Kidney capillary endothelial cell (primary cell): ENCODE measurements at regions not wholly inside any gene's neighbourhood (a gene's known extent, or its start where the extent isn't known, plus 50 kb on each side); places are given as distances from the start of the nearest gene placed in this dataset.

Experiments used
- DNase-seq: peaks from one replicate; pipeline ENCODE4 v3.0.0-alpha.2; 2018; ENCODE audit warnings: low spot score

DNA sequence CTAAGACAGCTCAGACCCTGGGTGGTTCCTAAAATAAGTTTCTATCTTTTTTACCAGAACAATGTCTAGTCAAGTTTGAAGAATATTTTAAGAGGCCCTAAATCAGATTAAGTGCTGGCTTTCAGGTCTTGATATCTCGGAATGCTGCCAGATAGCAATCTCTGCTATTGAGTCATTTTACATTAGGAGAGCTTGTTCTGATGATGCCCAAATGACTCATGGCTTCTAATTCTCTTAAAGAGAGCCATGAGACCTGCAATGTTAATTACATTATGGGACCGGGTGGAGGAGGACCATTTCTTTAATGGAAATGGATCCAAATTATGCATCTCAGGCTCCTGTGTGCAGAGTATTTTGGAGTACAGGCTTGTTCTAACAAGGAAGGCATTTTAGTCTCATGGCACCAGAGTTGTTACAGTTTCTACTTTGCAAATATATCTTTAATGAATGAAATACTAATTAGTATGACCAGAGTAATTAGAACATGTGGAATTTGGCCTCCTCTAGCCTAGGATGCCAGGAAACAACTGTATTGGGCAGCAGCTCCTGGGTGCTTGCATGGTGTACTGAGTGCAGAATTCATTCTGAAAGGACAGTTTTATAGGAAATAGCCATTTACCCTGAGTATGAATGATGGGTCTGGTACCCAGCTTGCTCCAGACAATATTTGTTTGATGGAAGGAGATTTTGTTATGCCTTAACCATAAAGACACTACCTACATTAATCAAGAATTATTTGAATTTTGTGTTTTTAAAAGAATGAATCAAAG lies 94.0 kb upstream of the SULT1C3 start:
- DNase-seq = no peak

DNA sequence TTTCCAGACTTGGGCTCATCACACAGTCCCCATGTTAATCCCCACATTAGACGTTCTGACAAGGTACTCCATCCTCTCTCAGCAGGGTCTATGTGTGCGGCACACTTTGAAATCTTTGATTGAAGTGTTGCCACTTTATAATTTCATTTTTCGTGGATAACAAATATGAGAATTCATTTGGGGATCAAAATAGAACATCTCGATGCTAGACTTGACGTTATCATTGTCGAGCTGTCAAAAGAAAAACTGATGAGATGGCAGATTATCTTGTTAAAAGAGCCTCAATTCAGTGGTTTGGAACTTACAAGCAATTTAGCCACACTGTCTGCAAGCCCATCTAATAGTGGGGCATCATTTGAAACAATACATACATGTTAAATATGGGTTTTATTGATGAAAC lies 91.2 kb upstream of the SULT1C3 start:
- DNase-seq = no peak

DNA sequence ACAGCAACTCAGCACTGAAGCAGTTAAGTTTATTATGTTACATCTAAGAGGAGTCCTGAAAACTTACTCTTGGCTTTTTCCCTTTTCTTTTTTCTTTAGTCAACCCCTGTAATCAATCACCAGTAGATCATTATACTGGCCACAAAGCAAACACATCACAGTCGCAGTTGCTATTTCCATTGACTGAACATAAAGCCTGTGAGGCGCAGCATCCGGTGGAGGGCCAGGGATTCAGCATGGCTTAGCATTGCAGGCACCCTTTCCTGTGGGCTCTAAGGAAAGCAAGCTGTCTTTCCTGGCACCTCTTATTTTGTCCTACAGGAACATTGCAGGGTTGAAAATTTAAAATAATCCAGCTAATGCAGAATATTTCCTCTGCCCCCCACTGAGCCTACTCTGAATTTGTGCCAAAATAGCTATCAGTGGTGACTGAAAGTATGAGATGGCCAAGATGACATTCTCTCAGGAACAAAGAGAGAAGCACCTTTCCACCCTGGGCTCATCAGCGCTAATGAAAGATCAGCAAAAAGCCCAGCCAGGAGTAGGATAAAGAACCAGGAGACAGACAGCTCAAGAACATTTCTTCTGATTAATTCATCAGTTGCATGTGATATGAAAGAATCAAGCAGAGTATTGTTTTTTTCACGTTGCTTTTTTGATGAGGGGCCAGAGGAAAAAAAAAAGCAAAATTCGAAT lies 85.3 kb upstream of the SULT1C3 start:
- no peak for DNase-seq

DNA sequence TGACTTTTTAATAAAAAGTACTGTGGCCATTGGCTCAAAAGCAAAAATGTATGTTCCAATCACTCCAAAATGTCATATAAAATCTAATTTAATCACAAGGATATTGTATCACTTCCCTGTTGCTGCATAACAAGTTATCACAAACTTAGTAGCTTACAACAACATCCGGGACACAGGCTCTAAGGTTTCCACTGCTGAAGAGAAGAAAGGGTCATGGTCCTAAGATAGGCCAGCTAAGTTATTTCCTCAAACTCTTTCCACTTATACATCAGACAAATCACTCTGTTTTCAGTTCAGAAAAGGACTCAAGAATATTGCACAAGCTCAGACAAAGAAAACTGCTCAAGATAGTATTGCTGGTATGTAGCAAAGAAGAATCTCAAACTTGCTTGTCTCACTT lies 78.5 kb upstream of the SULT1C3 start:
- no peak for DNase-seq

DNA sequence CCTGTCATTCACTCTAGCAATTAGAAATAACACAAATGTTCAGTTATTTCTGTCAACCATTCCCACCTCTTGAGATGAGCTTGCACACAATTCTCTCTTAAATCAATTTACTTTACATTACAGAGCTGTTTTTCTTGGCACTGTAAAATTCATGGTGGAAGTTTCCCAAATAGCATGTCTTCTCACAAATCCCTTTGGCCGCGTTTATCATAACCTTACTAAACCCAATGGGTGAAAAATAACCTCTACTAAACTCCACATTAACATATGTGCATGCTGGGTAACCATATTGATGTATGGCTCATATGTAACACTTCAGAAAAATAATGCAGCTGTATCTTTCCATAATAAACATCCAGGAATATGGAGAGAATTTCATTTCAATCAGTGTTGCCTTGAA lies 75.5 kb upstream of the SULT1C3 start:
- DNase-seq = no peak

DNA sequence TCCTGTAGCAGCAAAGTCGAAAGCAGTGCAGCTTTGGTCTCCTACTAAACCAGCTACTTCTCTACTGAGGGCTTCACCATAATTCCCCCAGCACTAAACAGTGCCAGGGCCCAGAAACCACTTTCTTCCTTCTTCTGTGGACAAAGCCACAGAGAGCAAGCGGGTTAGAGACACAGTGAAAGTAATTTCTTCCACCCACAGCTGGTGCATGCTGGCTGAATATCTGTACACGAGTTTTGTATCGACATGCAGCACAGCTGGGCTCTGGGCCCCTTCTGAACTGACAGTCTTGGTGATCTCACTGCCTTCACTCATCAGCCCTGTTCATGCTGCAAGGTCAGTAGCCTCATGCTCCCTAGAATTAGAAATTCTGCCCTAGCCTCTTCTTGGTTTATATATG lies 74.0 kb upstream of the SULT1C3 start:
- DNase-seq = no peak

DNA sequence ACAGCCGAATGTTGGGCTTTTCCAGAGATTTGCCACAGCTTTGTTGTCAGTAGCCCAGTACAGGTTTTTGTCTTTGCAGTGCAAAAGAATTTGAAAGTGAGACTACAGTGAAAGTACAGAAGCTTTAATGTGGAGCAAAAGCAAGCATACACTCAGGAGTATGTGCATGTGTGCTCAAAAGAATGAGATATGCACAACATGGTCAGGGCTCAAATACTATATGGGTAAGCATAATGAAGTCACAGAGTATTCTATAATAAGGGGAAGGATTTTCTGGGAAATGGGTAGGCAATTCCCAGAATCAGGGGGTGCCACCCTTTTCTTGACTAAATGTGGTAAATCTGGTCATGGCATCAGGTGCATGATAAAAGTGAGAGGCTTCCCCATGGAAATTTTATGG lies 72.1 kb upstream of the SULT1C3 start:
- DNase-seq = no peak

DNA sequence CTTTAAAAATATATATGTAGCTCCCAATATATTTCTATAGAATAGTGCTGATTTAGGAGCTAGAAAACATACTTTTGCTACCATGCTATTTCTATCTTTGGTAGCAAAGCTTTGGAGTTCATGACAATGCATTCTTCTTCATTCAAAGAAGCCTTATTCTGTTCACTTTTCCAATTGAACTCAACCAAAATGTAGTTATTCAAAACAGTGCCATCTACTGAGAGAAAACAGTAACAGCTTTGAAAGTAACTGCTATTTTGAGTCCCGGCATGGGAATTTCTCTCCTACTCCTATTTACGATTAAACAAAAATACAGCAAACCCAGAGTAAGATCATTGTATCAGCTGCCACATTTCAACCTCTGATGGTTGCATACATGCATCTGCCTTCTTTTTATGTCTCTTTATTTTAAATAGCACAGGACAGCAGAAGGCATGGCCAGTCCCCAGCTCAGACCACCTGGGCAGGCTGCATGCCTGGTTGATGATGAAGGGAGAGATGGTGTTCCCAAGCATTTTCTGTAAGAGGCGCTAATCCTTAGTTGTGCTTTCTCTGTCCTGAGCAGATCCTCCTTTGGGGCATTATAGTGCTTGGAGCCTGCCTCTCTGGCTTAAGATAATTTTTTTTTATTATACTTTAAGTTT lies 69.7 kb upstream of the SULT1C3 start:
- peak; percentile 26 for DNase-seq

DNA sequence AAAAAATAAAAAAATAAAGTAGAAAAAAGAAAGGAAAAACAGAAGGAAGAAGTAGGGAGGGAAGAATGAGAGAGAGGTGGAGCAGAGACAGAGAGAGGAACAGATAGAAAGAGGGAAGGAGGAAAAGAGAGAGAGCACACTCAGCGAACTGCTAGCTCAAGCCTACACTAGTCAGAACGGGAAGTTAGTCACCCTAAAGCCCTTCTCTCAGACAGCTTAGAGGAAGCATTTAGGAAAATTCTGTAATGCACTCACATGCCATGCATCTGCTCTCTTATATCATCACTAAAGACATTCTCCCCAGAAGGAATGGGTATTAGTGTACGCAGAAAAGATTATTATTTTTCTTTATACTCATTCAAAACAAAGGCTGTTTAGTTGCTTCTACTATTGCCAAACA lies 68.1 kb upstream of the SULT1C3 start:
- no peak for DNase-seq

DNA sequence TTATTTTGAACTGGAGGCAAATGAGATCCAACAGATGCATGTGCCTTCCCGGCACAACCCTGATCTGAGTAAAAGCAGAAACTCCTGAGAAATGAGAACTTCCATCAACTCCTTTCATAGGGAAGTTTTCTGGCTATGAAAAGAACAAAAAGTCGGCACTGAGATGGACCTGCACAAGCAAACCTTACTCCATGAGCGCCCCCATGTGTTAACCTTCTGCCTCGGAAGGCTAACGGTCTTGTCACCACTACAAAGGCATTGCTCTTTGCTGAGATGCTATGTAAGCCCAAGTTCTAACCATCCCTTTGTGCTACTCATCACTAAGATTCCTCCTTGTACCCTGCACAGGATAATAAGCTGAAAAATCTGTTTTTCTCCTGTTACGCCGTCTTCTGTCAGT lies 57.3 kb upstream of the SULT1C3 start:
- no peak for DNase-seq

DNA sequence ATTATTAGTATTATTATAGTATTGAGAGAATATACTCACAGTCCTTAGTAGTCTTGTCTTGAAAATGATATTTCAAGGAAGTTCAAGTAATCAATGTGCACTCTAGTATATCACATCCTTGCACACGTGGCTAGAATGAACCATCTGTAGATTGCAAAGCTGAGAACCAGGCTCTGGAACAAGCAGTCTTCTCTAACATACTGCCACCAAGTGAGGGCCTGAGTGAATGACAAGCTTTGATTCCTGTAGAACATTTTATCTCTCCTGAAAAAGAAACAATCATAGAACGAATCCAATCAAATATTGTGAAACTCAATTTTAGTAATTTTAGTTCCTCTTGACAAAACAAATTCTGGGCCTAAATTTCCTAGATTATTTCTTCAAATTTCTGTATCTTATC lies 55.3 kb upstream of the SULT1C3 start:
- DNase-seq = no peak

DNA sequence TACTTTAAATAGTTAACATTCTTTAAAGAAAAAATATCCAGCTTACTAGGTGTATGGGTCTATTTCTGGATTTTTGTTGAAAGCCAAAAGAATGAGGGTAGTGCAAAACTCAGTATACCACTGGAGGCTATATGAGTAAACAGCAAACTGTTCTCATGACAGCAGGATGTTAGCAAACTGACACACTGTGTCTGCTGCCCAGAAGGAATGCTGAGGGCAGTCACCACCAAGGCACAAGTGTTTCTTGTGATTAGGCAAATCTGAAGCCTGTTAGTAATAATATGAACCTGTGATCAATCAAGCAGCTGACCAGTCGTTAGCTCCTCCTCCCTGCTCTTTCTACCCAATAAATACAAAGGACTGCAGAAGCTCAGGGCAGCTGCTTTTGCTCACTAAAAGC lies 50.5 kb upstream of the SULT1C3 start:
- DNase-seq = no peak
